B cell (primary cell): ENCODE measurements at regions not wholly inside any gene's neighbourhood (a gene's known extent, or its start where the extent isn't known, plus 50 kb on each side); places are given as distances from the start of the nearest gene placed in this dataset.

Experiments
- ATAC-seq: fragments of 200-7000 bp; cut with Tn5 transposase; one replicate; pipeline ENCODE4 v1.10.0; 2021; ENCODE audit warnings: low read depth, mild to moderate bottlenecking, moderate number of reproducible peaks, moderate library complexity
- CTCF ChIA-PET: fragments of 350-600 bp; sonication (Branson Sonifier 250); formaldehyde crosslinking; loops from one replicate; lab custom pipeline; 2021; ENCODE audit warnings: antibody characterized with exemption, inconsistent platforms; lab: Charles Lee
- POLR2A ChIA-PET: fragments of 350-600 bp; sonication (Branson Sonifier 250); formaldehyde crosslinking; loops from one replicate; lab custom pipeline; 2021; ENCODE audit warnings: antibody characterized with exemption; lab: Charles Lee
- DNase-seq: peaks from one replicate; pipeline ENCODE4 v3.0.0; 2013
- H2AFZ ChIP-seq: 2 replicates; pipeline ENCODE4 v1.6.1; 2012; ENCODE audit warnings: mild to moderate bottlenecking, low read depth, low read length; ENCODE audit not compliant: insufficient read depth, poor library complexity, severe bottlenecking
- H3K27ac ChIP-seq, 2 donors: 1 replicate in 1 of 2; 2 replicates in 1 of 2; pipeline ENCODE4 v1.5.1; 2012 to 2013; ENCODE audit warnings: low read length in 2 of 2, mild to moderate bottlenecking in 2 of 2, moderate library complexity in 1 of 2
- H3K27me3 ChIP-seq, 4 experiments: fragments of 200-600 bp in 1 of 4; sonication (generic) in 1 of 4; replicated peaks in 1 of 4; 1 replicate in 2 of 4; 2 replicates in 2 of 4; pipeline versions ENCODE4 v1.6.1 to v1.7.0; 2013 to 2016; ENCODE audit warnings: low read length in 3 of 4, mild to moderate bottlenecking in 2 of 4, mixed read lengths in 1 of 4, moderate library complexity in 1 of 4; ENCODE audit not compliant: insufficient read depth in 4 of 4, control insufficient read depth in 3 of 4; ENCODE audit errors: control extremely low read depth in 1 of 4
- H3K36me3 ChIP-seq, 2 experiments: replicated peaks in 1 of 2; 1 replicate in 1 of 2; 2 replicates in 1 of 2; pipeline versions ENCODE4 v1.6.1 to v1.7.1; 2013; ENCODE audit warnings: low read length in 1 of 2; ENCODE audit not compliant: insufficient read depth in 2 of 2, control insufficient read depth in 1 of 2; ENCODE audit errors: control extremely low read depth in 1 of 2, extremely low read depth in 1 of 2
- H3K4me1 ChIP-seq, 2 donors: fragments of 200-600 bp in 1 of 2; sonication (generic) in 1 of 2; 1 replicate in 1 of 2; 2 replicates in 1 of 2; pipeline versions ENCODE4 v1.5.1 to v1.6.1; 2013 to 2017; ENCODE audit warnings: low read length in 2 of 2; ENCODE audit not compliant: control insufficient read depth in 2 of 2, insufficient read depth in 2 of 2
- H3K4me2 ChIP-seq: replicated peaks from 2 replicates; pipeline ENCODE3; 2012; ENCODE audit warnings: mild to moderate bottlenecking, low read depth, low read length; ENCODE audit not compliant: poor library complexity, severe bottlenecking
- H3K4me3 ChIP-seq, 5 experiments: fragments of 200-600 bp in 1 of 5; sonication (generic) in 1 of 5; 1 replicate in 3 of 5; 2 replicates in 2 of 5; pipeline versions ENCODE4 v1.5.1 to v1.7.0; 2011 to 2016; ENCODE audit warnings: low read length in 4 of 5, mild to moderate bottlenecking in 4 of 5, low read depth in 2 of 5, control low read depth in 1 of 5, moderate library complexity in 1 of 5; ENCODE audit not compliant: insufficient read depth in 1 of 5; ENCODE audit errors: control extremely low read depth in 1 of 5, extremely low read depth in 1 of 5
- H3K79me2 ChIP-seq: fragments of 200-600 bp; sonication (generic); one replicate; pipeline ENCODE4 v1.6.0; 2016; ENCODE audit warnings: low read length; ENCODE audit not compliant: control insufficient read depth, insufficient read depth
- H3K9ac ChIP-seq: fragments of 200-600 bp; sonication (generic); 2 replicates; pipeline ENCODE4 v1.6.1; 2017; ENCODE audit warnings: mild to moderate bottlenecking, low read length, moderate library complexity
- H3K9me3 ChIP-seq, 3 donors: one replicate each; pipeline versions ENCODE4 v1.6.1 to v1.7.1; 2013; ENCODE audit warnings: low read length in 2 of 3; ENCODE audit not compliant: control insufficient read depth in 2 of 3, insufficient read depth in 1 of 3; ENCODE audit errors: control extremely low read depth in 1 of 3
- H4K20me1 ChIP-seq: 2 replicates; pipeline ENCODE4 v1.6.0; 2012; ENCODE audit warnings: mild to moderate bottlenecking, low read length; ENCODE audit not compliant: insufficient read depth, control insufficient read depth, poor library complexity, severe bottlenecking
- H3K27ac Mint-ChIP-seq: one replicate; pipeline ENCODE4 v1.8.0; 2021; ENCODE audit warnings: mixed read lengths
- H3K27me3 Mint-ChIP-seq: one replicate; pipeline ENCODE4 v1.8.0; 2021; ENCODE audit warnings: mixed read lengths
- H3K4me1 Mint-ChIP-seq: one replicate; pipeline ENCODE4 v1.8.0; 2021; ENCODE audit warnings: mixed read lengths
- H3K4me3 Mint-ChIP-seq: one replicate; pipeline ENCODE4 v1.8.0; 2021; ENCODE audit warnings: mixed read lengths
- H3K9me3 Mint-ChIP-seq: one replicate; pipeline ENCODE4 v1.8.0; 2022; ENCODE audit warnings: mixed read lengths; ENCODE audit not compliant: insufficient read depth
- CTCF ChIP-seq: fragments of 200-600 bp; IDR thresholded peaks from one replicate; pipeline ENCODE4 v1.8.0; 2022; ENCODE audit warnings: antibody characterized with exemption, mild to moderate bottlenecking
- EZH2 ChIP-seq: IDR thresholded peaks from 2 replicates; pipeline ENCODE4 v1.6.1; 2012; ENCODE audit warnings: borderline replicate concordance, low read depth, mild to moderate bottlenecking, moderate library complexity, low read length; ENCODE audit not compliant: insufficient read depth, poor library complexity, severe bottlenecking
- WGBS: methylation state at CpG from one replicate; pipeline ENCODE4 v1.1.5; 2013; ENCODE audit warnings: missing lambda C conversion rate; ENCODE audit not compliant: insufficient coverage; 5-methylcytosine and 5-hydroxymethylcytosine counted together
- intact Hi-C: fragments of 100-400 bp; cut with micrococcal nuclease; formaldehyde crosslinking; loops from one replicate; pipeline ENCODE4 v1.10.0; 2022

DNA sequence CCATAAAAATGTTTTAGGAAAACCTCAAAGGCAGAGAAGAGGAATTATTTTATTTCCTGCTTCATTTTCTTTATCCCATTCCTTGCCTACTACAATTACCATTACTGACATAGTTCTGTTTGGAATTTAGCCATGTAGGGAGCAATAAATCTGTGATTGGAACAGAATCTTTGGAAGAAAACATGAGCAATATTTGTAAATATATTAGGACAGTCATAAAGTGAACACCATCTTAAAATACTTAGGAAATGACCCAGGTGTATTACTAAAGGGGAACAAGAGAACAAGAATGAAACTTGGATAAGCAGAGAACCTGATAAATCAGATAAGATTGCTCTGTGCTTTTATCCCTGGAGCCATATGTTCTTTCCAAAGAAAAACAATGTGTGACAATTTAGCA lies 1326.0 kb upstream of the FLRT2 start:
- H4K20me1 ChIP-seq, result no peaks in the 10 kb centered on the region
- H3K9ac ChIP-seq, result no peak overlapping the region
- H3K27ac ChIP-seq, result no peak overlapping the region
- no peak overlapping the region for H3K27ac Mint-ChIP-seq
- CTCF ChIA-PET, result no interaction called here
- no peaks in the 10 kb centered on the region for H3K4me1 ChIP-seq
- POLR2A ChIA-PET, result no interaction called here
- H3K4me3 Mint-ChIP-seq, result no peak overlapping the region
- no peak overlapping the region for H3K4me2 ChIP-seq
- ATAC-seq (no peak), DNase-seq (no peak)
- H3K4me3 ChIP-seq, result no peak overlapping the region
- TF ChIP-seq EZH2 (no peak), CTCF (no peak)
- intact Hi-C loops, result no loop called here
- H3K27me3 ChIP-seq, result no peaks in the 10 kb centered on the region
- no peak overlapping the region for H2AFZ ChIP-seq
- no peaks in the 10 kb centered on the region for H3K27me3 Mint-ChIP-seq
- H3K4me1 Mint-ChIP-seq, result no peaks in the 10 kb centered on the region
- H3K9me3 ChIP-seq, result peaks cover 0 to 4% (median 1%) of the 10 kb centered on the region in 3 donors
- no peaks in the 10 kb centered on the region for H3K79me2 ChIP-seq
- no peaks in the 10 kb centered on the region for H3K36me3 ChIP-seq
- H3K9me3 Mint-ChIP-seq, result peaks cover 3% of the 10 kb centered on the region

DNA sequence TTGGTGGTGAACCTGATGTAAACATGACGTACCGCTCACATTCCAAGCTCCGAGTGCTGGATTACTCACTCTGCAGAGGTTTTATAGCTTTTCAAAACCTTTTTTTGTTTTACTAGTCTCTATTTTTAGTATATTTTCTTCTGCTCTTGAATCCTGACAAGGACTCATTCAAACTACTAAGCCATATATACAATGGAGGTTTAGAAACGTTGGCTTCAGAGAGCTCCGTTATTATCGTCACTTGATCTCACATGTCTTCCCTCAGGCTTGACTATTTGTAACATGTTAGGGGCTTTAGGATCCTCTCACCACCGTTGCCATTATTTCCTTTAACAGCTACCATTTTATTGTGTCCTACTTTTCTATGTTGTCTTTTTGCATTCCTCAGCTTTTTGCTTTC lies 1321.5 kb upstream of the FLRT2 start:
- no peaks in the 10 kb centered on the region for H3K27me3 ChIP-seq
- no peaks in the 10 kb centered on the region for H3K4me1 ChIP-seq
- POLR2A ChIA-PET, result no interaction called here
- H3K9me3 Mint-ChIP-seq, result peaks cover 6% of the 10 kb centered on the region
- peaks cover 0 to 4% (median 1%) of the 10 kb centered on the region in 3 donors for H3K9me3 ChIP-seq
- H3K36me3 ChIP-seq, result no peaks in the 10 kb centered on the region
- no peaks in the 10 kb centered on the region for H3K27me3 Mint-ChIP-seq
- ATAC-seq, result no peak
- H4K20me1 ChIP-seq, result no peaks in the 10 kb centered on the region
- DNase-seq, result no peak
- CTCF ChIA-PET, result no interaction called here
- H3K4me3 ChIP-seq, result no peak overlapping the region
- H3K27ac ChIP-seq, result no peak overlapping the region
- no peak overlapping the region for H3K4me3 Mint-ChIP-seq
- no peak overlapping the region for H3K4me2 ChIP-seq
- no peak overlapping the region for H3K9ac ChIP-seq
- intact Hi-C loops, result no loop called here
- 79% methylated on average over 2 of the region's 7 CpGs for WGBS
- H2AFZ ChIP-seq, result no peak overlapping the region
- H3K27ac Mint-ChIP-seq, result no peak overlapping the region
- TF ChIP-seq CTCF, result no peak
- no peak for TF ChIP-seq EZH2
- H3K4me1 Mint-ChIP-seq, result no peaks in the 10 kb centered on the region
- H3K79me2 ChIP-seq, result no peaks in the 10 kb centered on the region
